Neuronal stem cell (in vitro differentiated cells): ENCODE measurements at regions not wholly inside any gene's neighbourhood (a gene's known extent, or its start where the extent isn't known, plus 50 kb on each side); places are given as distances from the start of the nearest gene placed in this dataset.

Experiments
- DNase-seq: peaks from one replicate; pipeline ENCODE4 v3.0.0-alpha.2; 2013; ENCODE audit warnings: low spot score
- H2AFZ ChIP-seq: one replicate; pipeline ENCODE4 v1.6.1; 2013; ENCODE audit warnings: mild to moderate bottlenecking, low read length, inconsistent platforms
- H2AK5ac ChIP-seq: 2 replicates; pipeline ENCODE4 v1.6.1; 2013; ENCODE audit warnings: low read depth, mild to moderate bottlenecking, inconsistent platforms, low read length, moderate library complexity, mixed read lengths
- H2BK120ac ChIP-seq: 2 replicates; pipeline ENCODE4 v1.6.1; 2013; ENCODE audit warnings: low read depth, mild to moderate bottlenecking, inconsistent platforms, low read length, moderate library complexity, mixed read lengths
- H2BK12ac ChIP-seq: one replicate; pipeline ENCODE4 v1.6.1; 2013; ENCODE audit warnings: low read length, inconsistent platforms
- H2BK15ac ChIP-seq: 2 replicates; pipeline ENCODE4 v1.6.1; 2013; ENCODE audit warnings: mild to moderate bottlenecking, low read length, inconsistent platforms, mixed read lengths
- H2BK5ac ChIP-seq: one replicate; pipeline ENCODE4 v1.6.1; 2013; ENCODE audit warnings: inconsistent platforms, mild to moderate bottlenecking, low read length, moderate library complexity
- H3K14ac ChIP-seq: one replicate; pipeline ENCODE4 v1.6.1; 2013; ENCODE audit warnings: low read length, inconsistent platforms
- H3K18ac ChIP-seq: 2 replicates; pipeline ENCODE4 v1.6.1; 2013; ENCODE audit warnings: low read length, inconsistent platforms
- H3K23ac ChIP-seq: 2 replicates; pipeline ENCODE4 v1.6.1; 2013; ENCODE audit warnings: low read depth, mild to moderate bottlenecking, mixed read lengths, low read length, inconsistent platforms; ENCODE audit not compliant: poor library complexity
- H3K27ac ChIP-seq: replicated peaks from 3 replicates; pipeline ENCODE4 v1.5.1; 2013; ENCODE audit warnings: low read length, inconsistent platforms
- H3K27me3 ChIP-seq, 3 experiments: 2 replicates each; pipeline ENCODE4 v1.6.1; 2013; ENCODE audit warnings: low read length in 3 of 3, mild to moderate bottlenecking in 2 of 3, inconsistent platforms in 1 of 3, low read depth in 1 of 3, mixed read lengths in 1 of 3, moderate library complexity in 1 of 3; ENCODE audit not compliant: control insufficient read depth in 3 of 3, insufficient read depth in 3 of 3
- H3K36me3 ChIP-seq, 2 donors: replicated peaks in 1 of 2; 2 replicates each; pipeline ENCODE4 v1.6.1; 2013; ENCODE audit warnings: low read length in 2 of 2; ENCODE audit not compliant: control insufficient read depth in 2 of 2, insufficient read depth in 2 of 2
- H3K4ac ChIP-seq: 2 replicates; pipeline ENCODE4 v1.6.1; 2013; ENCODE audit warnings: inconsistent platforms, mild to moderate bottlenecking, low read length, moderate library complexity
- H3K4me1 ChIP-seq, 2 donors: 1 replicate in 1 of 2; 2 replicates in 1 of 2; pipeline ENCODE4 v1.6.1; 2013; ENCODE audit warnings: low read length in 2 of 2, low read depth in 1 of 2; ENCODE audit not compliant: control insufficient read depth in 2 of 2, insufficient read depth in 1 of 2
- H3K4me2 ChIP-seq: one replicate; pipeline ENCODE4 v1.6.1; 2013; ENCODE audit warnings: mild to moderate bottlenecking, low read length, inconsistent platforms; ENCODE audit not compliant: insufficient read depth, poor library complexity, severe bottlenecking
- H3K4me3 ChIP-seq, 2 donors: 2 replicates each; pipeline ENCODE4 v1.5.1; 2013; ENCODE audit warnings: low read length in 2 of 2, mild to moderate bottlenecking in 2 of 2, inconsistent platforms in 1 of 2, moderate library complexity in 1 of 2
- H3K79me1 ChIP-seq: one replicate; pipeline ENCODE4 v1.6.1; 2013; ENCODE audit warnings: low read depth, mild to moderate bottlenecking, inconsistent platforms, low read length, moderate library complexity
- H3K9ac ChIP-seq: one replicate; pipeline ENCODE4 v1.6.1; 2013; ENCODE audit warnings: mild to moderate bottlenecking, low read depth, low read length, inconsistent platforms; ENCODE audit not compliant: poor library complexity
- H3K9me3 ChIP-seq, 2 donors: replicated peaks in 1 of 2; 2 replicates each; pipeline versions ENCODE3 to v1.6.1; 2013; ENCODE audit warnings: low read length in 2 of 2, mild to moderate bottlenecking in 2 of 2, inconsistent platforms in 1 of 2, low read depth in 1 of 2, mixed read lengths in 1 of 2, moderate library complexity in 1 of 2; ENCODE audit not compliant: control insufficient read depth in 2 of 2, insufficient read depth in 1 of 2
- H4K8ac ChIP-seq: one replicate; pipeline ENCODE4 v1.6.1; 2013; ENCODE audit warnings: low read depth, mild to moderate bottlenecking, inconsistent platforms, low read length, moderate library complexity
- H4K91ac ChIP-seq: one replicate; pipeline ENCODE4 v1.6.1; 2013; ENCODE audit warnings: low read length, low read depth, mild to moderate bottlenecking, inconsistent platforms; ENCODE audit not compliant: poor library complexity
- whole genome bisulfite sequencing, 2 donors: extraction: QIAGEN DNeasy Blood & Tissue Kit; methylation state at CpG; one replicate each; pipeline ENCODE4 v1.1.7; 2013; ENCODE audit warnings: missing lambda C conversion rate in 2 of 2, mixed read lengths in 1 of 2; ENCODE audit not compliant: insufficient read length in 2 of 2, insufficient replicate concordance in 1 of 2; ENCODE audit errors: extremely low coverage in 2 of 2; 5-methylcytosine and 5-hydroxymethylcytosine counted together

DNA sequence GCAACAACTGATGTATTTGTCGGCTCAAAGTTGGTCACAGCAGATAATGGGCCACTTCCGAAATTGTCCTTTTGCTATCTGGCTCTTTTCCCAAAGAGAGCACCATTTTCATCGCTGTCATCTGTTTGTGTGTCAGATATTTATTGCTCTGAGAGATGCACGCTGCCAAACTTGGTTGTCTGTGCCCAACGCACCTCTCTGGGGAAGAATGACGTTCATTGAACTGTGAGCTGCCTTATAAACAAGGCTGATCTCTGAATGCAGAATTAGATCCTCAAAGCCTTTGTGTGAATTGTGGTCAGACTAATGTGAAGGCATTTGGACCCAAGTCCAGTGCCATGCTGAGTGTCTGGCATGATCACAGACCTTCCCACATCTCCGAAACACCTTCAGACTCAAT is 174.7 kb upstream of the LYZL1 start:
- no peak overlapping the region for H3K23ac ChIP-seq
- no peak for DNase-seq
- H4K8ac ChIP-seq: no peak overlapping the region
- no peak overlapping the region for H2BK15ac ChIP-seq
- H3K4me3 ChIP-seq: no peak overlapping the region
- H3K4me1 ChIP-seq: peaks cover 0 to 5% of the 10 kb centered on the region in 2 donors
- H3K9ac ChIP-seq: no peak overlapping the region
- no peaks in the 10 kb centered on the region for H3K27me3 ChIP-seq
- H3K9me3 ChIP-seq: no peaks in the 10 kb centered on the region
- H3K4ac ChIP-seq: no peak overlapping the region
- no peak overlapping the region for H3K18ac ChIP-seq
- H4K91ac ChIP-seq: no peak overlapping the region
- H2AK5ac ChIP-seq: no peak overlapping the region
- no peak overlapping the region for H3K14ac ChIP-seq
- H3K36me3 ChIP-seq: no peaks in the 10 kb centered on the region
- H2BK5ac ChIP-seq: no peak overlapping the region
- no peak overlapping the region for H2AFZ ChIP-seq
- no CpG with 5 or more reads among the region's 7 CpGs for WGBS, 2 donors
- H3K79me1 ChIP-seq: no peaks in the 10 kb centered on the region
- H3K4me2 ChIP-seq: no peak overlapping the region
- no peak overlapping the region for H3K27ac ChIP-seq
- no peak overlapping the region for H2BK120ac ChIP-seq
- H2BK12ac ChIP-seq: no peak overlapping the region

DNA sequence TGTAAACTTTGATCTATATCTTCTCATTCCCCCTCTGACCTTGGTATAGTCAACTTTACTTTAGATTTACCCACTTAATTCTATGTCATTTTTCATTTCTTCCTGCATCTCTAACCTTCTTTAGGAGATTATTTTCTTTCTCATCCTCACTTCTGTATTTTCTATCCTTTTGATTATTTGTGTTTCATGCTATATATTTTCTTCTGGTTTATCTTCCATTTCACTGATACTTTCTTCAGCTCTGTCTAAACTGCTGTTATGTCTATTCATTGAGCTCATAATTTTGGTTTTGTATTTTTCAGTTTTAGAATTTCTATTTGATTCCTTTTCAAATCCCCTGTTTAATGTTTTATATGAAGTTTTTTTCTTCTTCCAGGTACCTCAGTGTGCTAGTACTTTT is 171.1 kb upstream of the LYZL1 start:
- DNase-seq: no peak
- no peak overlapping the region for H2BK15ac ChIP-seq
- no peaks in the 10 kb centered on the region for H3K79me1 ChIP-seq
- no peak overlapping the region for H2BK12ac ChIP-seq
- peaks cover 0 to 3% of the 10 kb centered on the region in 2 donors for H3K9me3 ChIP-seq
- no peak overlapping the region for H2BK120ac ChIP-seq
- H2BK5ac ChIP-seq: no peak overlapping the region
- H2AK5ac ChIP-seq: no peak overlapping the region
- no peak overlapping the region for H3K14ac ChIP-seq
- H3K4me3 ChIP-seq: no peak overlapping the region
- H4K91ac ChIP-seq: no peak overlapping the region
- H2AFZ ChIP-seq: no peak overlapping the region
- H3K9ac ChIP-seq: no peak overlapping the region
- no peaks in the 10 kb centered on the region for H3K27me3 ChIP-seq
- H3K36me3 ChIP-seq: no peaks in the 10 kb centered on the region
- no peak overlapping the region for H3K27ac ChIP-seq
- H3K18ac ChIP-seq: no peak overlapping the region
- no peak overlapping the region for H3K4me2 ChIP-seq
- H3K23ac ChIP-seq: no peak overlapping the region
- peaks cover 0 to 5% of the 10 kb centered on the region in 2 donors for H3K4me1 ChIP-seq
- no peak overlapping the region for H4K8ac ChIP-seq
- no peak overlapping the region for H3K4ac ChIP-seq

DNA sequence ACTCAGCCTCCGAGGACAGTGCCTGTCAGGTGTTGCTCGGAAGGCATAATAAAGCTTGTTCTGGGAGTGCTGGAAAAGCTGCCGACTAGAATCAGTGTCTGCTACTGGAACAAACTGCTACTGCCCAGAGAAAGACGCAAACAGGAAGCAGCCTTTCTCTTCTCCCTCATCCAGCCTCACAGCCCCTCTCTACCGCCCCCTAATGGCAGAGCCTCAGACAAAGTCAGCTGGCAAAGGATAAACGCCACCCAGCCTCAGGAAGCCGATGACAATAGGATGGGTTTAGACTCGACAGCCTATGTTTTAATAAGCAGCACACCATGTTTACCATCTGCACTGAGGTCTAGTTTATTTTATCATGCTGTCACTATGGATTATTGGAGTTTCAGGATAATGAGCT is 169.5 kb upstream of the LYZL1 start:
- no peak overlapping the region for H4K8ac ChIP-seq
- no peak overlapping the region for H2AK5ac ChIP-seq
- no peaks in the 10 kb centered on the region for H3K4me1 ChIP-seq
- H3K27ac ChIP-seq: no peak overlapping the region
- H4K91ac ChIP-seq: no peak overlapping the region
- no peak overlapping the region for H3K4me3 ChIP-seq
- H3K9me3 ChIP-seq: peaks cover 0 to 3% of the 10 kb centered on the region in 2 donors
- H3K79me1 ChIP-seq: no peaks in the 10 kb centered on the region
- H2BK15ac ChIP-seq: no peak overlapping the region
- no peak overlapping the region for H3K18ac ChIP-seq
- H3K27me3 ChIP-seq: no peaks in the 10 kb centered on the region
- H3K4me2 ChIP-seq: no peak overlapping the region
- no peak overlapping the region for H3K23ac ChIP-seq
- no peak for DNase-seq
- no peak overlapping the region for H2BK12ac ChIP-seq
- no peak overlapping the region for H3K14ac ChIP-seq
- no peak overlapping the region for H2AFZ ChIP-seq
- H2BK120ac ChIP-seq: no peak overlapping the region
- H3K36me3 ChIP-seq: no peaks in the 10 kb centered on the region
- WGBS, 2 donors: no CpG with 5 or more reads among the region's 8 CpGs
- H3K4ac ChIP-seq: no peak overlapping the region
- no peak overlapping the region for H2BK5ac ChIP-seq
- H3K9ac ChIP-seq: no peak overlapping the region

DNA sequence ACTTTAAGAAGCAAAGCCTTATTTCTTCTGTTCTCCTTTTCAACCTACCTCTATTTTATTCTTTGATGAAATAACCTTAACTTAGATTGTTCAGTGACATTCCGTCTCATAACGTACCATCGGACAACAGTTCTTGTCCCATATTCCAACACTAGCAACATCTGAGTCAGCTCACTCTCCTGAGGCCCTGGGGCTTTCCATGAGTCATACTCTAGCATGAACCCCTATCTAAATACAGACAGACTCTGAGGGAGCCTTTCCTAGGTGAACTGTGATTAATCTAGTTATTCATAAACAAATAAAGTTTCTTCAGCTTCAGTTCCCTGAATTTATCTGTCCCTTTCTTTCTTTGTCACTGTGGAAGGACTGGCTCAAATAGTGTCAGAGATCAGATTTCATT is 168.7 kb upstream of the LYZL1 start:
- Histone ChIP-seq H3K18ac (no peak overlapping the region), H2BK15ac (no peak overlapping the region), H2AFZ (no peak overlapping the region), H4K91ac (no peak overlapping the region), H4K8ac (no peak overlapping the region), H2BK12ac (no peak overlapping the region), H3K27ac (no peak overlapping the region), H3K4me1 (no peaks in the 10 kb centered on the region), H2AK5ac (no peak overlapping the region), H3K4ac (no peak overlapping the region), H3K14ac (no peak overlapping the region), H3K9ac (no peak overlapping the region), H3K36me3 (no peaks in the 10 kb centered on the region), H3K4me2 (no peak overlapping the region), H3K27me3 (no peaks in the 10 kb centered on the region), H2BK5ac (no peak overlapping the region), H3K79me1 (no peaks in the 10 kb centered on the region), H3K9me3 (peaks cover 0 to 3% of the 10 kb centered on the region in 2 donors), H3K23ac (no peak overlapping the region), H2BK120ac (no peak overlapping the region), H3K4me3 (no peak overlapping the region)
- WGBS, 2 donors: no CpG with 5 or more reads among the region's 3 CpGs
- DNase-seq: no peak
